Middle frontal gyrus (tissue), 1 donor: ENCODE measurements at regions not wholly inside any gene's neighbourhood (a gene's known extent, or its start where the extent isn't known, plus 50 kb on each side); places are given as distances from the start of the nearest gene placed in this dataset.
"Not testable (repeated sequence)": the region's sequence is repeated elsewhere in the genome, so short reads cannot be mapped to it uniquely, and the experiment has no call there.

Experiments
- DNase-seq: peaks from one replicate; pipeline ENCODE4 v3.0.0-alpha.2; 2015; ENCODE audit warnings: low spot score; ENCODE audit errors: extremely low spot score

DNA sequence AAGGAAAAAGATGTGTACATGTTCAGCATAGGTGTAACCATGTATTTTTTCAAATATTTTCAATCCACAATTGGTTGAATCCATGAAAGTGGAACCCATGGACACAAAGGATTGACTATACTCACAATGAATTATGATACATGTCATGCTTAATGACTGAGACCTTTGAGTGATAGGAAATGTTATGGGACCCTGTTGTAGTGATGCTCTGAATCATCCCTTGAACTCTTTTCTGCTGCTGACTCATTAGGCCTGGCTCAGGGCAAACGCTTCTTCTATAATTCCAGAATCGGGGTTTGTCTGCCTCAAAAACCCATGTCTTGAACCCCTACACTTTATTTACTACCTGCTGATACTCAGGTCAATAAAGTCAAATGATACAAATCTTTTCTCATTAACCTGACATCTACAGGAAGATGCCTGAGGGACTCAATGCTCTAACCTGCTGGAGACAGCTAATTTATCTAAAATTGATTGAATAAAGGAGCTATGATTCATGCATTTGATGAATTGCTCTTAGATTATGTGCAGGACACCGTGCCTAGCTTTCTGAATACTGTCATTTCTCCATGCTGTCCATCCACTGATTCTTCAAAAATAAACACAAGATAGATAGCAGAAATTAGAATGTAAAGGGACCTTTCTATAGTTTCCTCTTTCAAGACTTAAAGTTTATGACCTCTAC lies 260.1 kb downstream of the PRELID2 start:
- DNase-seq, result no peak

DNA sequence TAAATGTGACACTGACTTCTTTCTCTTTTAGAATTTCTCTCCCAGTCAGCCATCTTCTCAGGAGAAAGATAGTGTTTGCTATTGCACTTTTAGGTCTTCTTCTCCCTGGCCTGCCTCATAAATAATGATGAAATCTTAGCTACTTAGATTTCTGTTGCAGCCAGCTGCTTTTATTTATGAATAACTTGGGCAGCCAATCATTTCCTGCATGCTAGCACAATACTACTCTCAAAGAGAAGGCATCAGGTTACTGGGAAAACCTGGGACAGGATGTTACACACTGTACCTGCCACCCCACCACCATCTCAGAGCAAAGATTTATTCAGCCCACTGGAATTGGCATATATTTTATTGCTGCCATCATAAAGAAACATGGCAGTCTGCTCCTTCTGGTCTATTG lies 266.6 kb downstream of the PRELID2 start:
- no peak for DNase-seq

DNA sequence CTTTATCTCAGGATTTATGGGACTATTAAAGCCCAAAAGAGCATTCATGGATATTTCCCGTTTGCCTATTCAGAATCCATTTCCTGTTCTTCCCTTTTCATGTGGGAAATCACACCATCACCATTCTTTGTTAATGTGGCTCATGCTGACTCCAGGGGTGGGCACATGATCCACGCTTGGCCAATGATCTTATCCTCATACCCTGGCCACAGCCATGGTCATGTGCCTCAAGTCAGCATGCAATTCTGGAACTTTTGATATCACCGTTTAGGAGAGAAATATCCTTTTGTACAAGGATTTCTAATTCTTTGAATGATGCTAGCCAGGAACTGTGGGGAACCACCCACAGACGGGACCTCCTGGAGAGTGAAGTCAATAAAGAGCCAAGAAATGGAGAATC lies 272.2 kb downstream of the PRELID2 start:
- no peak for DNase-seq

DNA sequence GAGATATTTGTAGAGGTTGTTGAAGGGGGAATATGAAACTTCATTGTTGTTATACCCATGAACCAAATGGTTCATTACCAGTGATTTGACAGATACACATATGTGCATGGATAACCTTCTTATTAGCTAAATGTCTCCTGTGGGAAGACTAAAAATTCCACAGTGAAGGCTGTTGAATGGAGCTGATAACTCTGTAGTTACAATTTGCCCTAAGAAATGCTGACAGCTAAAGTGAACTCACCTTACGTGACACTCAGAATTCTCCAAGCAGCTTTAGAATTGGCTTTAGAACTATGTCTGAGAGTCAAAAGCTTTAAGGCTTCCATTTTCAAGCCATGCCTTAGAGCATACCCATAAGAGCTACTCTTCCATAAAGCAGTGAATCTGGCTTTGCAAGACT lies 276.9 kb downstream of the PRELID2 start:
- DNase-seq, result no peak

DNA sequence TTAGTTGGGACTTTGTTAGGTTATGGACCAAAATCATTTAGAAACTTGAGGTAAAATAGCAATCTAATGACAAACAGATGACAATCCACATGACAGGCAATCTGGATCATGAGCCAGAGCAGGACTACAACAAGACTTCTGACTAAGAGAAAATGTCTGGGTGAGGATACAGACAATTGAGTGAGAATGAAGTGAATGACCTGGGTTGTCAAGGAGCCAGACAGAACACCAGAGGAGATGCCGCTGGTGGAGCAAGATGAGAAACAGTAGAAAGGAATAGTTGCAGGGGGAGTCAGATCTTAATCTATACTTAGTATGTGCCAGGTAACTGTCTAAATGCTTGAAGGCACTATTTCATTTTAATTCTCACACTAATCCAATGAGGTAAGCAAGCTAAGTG lies 277.8 kb downstream of the PRELID2 start:
- DNase-seq, result no peak

DNA sequence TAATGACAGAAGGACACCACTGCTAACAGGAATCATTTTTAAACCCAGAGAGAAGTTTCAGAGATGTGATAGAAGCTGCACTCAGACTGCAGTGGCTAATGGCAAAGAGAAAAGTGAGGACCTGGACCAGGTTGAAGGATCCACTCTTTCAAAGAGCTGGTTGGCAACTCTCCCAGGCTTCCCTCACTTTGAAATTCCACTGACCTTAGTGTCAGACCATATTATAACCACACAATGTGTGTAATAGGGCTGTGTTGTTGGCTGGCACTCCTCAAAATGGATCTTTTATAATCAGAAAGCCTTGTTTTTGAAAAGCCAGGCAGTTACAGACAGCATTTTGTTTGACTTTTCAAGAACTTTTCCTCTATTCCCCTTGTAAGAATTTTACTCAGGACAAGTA lies 280.7 kb downstream of the PRELID2 start:
- DNase-seq, result no peak

DNA sequence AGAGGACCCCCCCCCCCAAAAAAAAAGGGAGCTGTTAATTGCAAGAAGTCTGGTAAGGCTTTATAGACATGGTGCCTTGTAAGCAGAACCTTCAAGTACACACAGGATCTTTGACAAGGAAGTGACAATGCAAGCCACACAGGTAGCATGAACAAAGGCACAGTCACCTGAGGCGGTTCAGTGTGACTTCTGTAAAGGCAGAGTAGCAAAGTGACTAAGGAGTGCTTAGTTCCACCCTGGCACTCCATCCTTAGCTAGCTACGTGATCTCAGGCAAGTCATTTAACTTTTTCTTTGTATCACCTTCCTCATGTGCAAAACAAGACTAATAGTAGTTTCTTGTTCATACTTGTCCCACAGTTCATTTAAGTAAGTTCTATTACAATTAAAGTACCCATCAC lies 282.0 kb downstream of the PRELID2 start:
- no peak for DNase-seq

DNA sequence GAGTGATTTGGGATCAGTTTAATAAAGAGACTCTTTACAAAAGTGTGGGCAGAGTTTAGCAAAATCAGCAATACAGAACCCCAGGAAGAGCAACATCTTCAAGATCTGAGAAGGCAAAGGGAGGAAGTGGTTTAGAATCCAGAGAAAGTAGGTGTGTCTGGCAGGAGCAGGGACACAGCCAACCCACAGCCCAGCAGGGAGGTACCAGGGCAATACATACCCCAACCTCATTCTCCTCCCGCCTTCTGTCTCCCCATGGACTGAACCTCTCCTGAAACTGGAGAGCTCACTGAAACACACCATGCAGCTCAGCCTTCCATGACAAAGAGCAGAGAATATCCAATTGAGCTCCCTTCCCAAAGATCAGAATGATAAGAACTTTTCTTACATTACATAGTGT lies 283.4 kb downstream of the PRELID2 start:
- DNase-seq, result no peak

DNA sequence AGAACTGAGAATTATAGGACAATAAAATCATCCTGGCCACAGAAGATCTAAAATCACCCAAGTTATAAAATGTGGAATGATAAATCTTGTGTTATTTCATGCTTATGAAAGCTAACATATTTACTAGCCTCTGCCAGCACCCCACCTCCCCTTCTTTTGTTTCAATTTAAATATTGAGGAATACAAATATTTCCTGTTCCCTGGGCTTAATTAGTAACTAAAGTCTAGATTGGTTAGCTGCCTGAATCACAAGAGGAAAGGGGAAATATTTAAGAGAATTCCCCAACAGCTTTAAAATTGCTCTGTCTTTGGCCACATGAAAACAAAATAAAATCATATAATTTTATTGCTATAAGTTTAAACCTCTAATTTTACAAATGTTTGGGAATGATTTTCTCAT lies 287.0 kb downstream of the PRELID2 start:
- DNase-seq, result no peak

DNA sequence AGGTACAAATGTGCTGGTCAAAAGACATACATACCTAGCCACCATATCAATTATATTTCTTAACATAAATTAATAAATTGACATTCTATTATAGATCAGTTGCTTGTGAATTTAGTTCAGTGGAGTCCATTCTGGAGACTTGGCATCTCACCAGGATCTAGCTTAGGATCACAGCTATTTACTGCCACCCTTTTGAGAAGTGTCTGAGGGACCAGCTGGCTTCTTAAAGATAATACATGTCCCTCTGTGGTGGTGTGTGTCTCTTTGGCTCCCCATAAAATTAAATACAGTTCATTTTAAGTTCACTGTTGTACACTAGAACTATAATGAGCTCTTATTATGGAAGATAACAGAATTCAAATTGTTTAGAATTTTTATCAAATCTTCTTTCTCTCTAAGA lies 290.7 kb downstream of the PRELID2 start:
- no peak for DNase-seq

DNA sequence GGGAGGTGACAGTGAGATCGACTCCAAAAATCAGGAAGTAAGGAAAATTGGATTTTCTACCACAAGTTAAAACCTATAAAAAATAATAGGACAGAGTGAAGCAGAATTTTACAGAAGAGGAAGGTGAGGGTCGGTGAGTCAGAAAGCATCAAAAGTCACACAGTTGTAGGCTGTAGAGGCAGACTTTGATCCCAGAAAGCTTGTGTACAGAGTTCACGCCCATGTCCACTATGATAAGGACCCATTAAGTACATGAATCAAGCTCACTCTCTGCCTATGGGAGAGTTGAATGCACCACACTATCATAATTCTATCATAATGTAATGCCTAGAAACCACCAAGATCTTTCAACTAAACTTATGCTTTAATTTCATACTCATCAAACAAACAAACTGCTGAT lies 291.2 kb downstream of the PRELID2 start:
- DNase-seq, result no peak

DNA sequence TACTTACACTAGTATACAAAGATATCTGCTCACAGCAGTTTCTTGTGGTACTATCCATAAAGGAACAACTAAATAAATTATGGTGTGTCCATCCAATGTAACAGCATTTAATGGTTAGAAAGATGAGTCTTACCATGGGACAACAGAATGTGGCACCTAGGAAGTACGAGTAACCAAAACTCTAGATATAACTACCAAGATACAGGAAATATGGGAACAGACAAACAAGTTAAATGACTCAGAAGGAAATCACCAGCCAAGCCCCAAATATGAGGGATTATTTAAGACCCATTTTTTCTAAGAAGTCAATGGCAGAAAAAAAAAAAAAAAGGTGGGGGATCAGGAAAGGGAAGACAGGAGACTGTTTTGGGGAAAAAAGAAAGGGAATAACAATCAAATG lies 294.8 kb downstream of the PRELID2 start:
- DNase-seq, result no peak

DNA sequence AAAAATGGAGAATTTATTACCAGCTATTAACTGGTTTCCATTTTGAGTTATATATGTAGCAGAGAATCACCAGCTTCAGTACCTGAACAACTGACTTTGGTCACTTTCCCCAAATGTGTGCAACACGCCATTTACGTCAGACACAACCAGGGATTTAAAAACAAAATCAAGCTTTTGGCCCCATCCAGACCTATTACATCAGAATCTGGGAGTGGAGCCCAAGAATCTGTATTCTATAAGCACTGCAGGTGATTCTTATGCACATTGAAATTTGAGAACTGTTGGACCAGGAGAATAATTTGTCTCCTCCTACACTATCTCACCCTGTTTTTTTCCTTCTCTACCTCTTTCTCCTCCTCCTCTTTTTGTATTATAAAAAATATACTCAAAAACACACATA lies 295.9 kb downstream of the PRELID2 start:
- DNase-seq, result no peak

DNA sequence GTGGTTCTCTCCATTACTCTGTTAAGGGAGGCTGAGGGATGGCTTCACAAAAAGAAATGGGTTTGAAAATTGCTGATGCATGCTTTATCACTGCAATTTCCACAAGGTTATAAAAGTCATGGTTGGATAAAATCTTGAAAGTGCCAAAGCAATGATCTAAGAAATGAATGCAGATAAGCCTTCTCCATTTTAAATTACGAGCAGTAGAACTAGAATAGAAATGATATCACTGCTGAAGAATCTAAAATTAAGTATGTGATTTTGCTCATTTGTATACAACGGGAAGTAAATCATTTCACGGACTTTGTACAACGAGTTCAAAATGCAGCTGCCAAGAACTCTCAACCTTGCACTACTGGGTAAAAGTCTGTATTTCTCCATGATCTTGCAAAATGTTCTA lies 299.0 kb downstream of the PRELID2 start:
- no peak for DNase-seq

DNA sequence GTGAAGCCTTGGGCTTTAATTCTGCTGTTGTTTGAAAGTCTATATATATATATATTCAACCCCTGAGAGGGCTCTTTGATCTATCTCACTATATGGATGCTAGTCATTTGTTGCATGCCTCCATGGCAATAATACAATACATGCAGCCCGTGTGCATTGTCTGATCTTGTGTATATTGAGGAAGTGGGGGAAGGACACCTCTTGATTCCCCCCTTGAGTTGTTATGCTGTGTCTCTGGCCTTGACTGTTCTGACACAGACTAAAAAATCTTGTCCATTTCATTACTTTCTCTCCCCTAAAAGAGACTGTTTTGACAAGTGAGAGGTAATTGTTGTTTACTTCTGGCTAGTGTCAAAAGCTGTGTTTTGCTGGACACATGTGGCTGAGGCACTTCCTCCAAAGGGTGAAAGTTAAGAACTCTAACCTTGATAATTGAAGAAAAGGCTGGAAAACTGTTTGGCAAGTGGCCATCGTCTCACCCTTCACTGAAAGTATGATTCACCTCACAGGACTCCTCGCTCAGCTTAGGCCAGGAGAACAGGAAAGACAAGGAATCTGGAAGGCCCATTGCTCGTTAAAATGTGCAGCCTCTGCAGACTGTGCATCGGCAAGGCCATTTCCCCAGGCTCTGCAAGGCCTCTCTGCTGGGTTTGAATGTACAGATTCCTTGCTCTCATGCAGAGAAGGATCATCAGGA lies 304.0 kb downstream of the PRELID2 start:
- DNase-seq, result no peak

DNA sequence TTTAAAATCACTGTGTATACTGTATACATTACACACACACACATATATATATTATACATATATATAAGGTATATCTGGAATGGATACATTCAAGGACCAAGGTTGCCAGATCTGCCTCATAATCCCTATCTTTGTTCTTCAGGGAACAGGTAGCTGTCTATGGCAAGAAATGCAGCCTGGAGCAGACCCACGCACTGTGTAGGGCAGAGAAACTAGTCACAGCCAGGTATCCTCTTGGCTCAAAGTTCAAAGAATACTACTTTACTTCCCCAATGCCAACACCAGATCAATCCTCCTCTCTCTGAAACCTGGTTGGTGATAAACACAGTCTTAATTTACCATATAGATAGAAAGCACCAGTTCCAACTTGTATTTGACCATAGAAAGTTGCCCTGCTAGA lies 313.6 kb downstream of the PRELID2 start:
- DNase-seq, result no peak

DNA sequence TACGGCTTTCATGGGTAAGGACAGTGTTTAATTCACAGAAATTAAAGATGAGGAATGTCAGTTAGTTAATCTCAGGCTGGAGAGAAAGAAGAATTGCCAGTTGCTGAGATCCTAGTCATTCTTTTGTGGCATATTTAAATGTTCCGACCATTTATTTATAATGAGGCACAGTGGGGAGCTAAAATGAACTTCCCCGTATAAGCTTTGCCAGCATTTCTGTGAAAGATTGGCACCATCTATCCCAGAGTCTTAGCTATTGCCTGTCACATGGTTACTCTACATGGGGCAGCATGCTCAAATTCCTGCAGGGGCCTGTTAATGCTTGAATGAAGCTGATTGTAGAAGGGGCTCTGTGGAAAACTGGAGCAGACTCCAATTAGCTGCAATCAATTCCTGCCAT lies 314.1 kb downstream of the PRELID2 start:
- no peak for DNase-seq

DNA sequence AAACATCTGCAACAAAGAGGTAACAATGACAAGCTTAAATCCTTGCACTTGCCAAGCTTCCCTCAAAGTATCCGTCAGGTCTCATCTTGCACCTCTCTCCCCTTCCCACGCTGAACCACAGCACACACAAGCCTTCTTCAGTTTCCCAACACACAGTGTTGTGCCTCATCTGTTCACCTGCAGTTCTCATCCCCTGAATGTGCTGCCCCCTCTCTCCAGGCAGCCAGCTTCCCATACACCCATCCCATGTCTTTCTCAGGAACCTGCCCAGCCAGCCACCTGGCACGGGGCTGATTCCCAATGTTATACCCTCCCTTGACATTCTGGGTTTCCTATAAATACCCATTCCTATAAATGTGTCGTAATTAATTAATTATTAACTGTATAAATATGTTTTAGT lies 314.8 kb downstream of the PRELID2 start:
- no peak for DNase-seq

DNA sequence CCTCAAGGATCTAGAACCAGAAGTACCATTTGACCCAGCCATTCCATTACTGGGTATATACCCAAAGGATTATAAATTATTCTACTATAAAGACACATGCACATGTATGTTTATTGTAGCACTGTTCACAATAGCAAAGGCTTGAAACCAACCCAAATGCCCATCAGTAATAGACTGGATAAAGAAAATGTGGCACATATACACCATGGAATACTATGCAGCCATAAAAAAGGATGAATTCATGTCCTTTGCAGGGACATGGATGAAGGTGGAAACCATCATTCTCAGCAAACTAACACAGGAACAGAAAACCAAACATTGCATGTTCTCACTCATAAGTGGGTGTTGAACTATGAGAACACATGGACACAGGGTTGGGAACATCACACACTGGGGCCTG lies 317.6 kb downstream of the PRELID2 start:
- DNase-seq, result not testable (repeated sequence)

DNA sequence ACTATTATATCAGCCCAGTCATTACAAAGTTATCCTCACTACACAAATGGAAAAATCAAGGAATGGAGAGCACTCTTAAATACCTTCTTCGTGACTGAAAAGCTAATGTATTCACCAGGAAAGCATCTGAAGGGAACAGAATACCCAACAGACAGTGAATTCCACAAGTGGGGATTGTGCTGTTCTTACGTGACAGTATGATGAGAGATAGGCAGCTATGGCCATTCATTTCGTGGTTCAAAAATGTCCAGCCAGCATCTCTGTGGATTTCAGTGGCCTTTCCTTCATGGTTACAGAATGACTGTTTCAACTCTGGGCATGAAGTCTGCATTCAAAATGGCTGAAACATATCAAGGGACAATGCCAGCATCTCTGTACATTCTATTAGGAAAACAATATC lies 323.8 kb downstream of the PRELID2 start:
- DNase-seq, result no peak

DNA sequence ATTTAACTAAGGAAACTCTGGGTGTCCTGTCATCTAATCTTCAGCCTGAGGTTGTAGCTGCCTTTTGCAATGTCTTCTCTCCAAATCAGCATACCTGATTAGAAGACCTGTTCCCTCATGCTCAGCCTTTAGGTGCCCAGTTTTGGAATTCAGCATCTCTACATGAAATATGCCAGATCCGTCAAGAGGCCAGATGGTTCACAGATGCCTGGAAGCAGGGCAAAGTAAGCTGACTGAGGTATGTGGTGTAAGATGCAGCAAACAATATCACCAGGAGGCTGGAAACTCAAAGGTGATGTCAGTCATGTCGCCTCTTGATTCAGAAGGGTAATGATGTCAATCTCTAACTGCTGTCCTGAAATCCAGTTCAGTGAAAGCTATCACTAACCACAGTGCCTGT lies 324.4 kb downstream of the PRELID2 start:
- no peak for DNase-seq

DNA sequence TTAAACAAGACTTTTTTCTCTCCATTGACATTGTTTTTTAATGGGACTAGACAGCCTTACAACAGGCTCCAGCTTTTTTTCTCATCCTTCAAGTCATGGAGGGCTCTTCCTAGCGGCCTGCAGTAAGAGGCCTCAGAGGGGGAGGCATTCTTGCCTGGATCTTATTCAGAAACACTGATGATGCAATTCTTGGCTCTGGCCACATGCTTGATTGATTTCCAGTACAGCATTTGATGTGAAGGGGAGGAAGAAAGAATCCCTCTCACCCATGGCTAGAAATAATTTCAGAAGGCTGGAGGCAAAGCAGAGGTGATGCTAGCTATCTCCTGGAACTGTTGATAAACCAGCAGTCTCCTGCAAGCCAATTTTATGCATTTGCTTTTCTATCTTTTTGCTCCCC lies 324.8 kb downstream of the PRELID2 start:
- no peak for DNase-seq

DNA sequence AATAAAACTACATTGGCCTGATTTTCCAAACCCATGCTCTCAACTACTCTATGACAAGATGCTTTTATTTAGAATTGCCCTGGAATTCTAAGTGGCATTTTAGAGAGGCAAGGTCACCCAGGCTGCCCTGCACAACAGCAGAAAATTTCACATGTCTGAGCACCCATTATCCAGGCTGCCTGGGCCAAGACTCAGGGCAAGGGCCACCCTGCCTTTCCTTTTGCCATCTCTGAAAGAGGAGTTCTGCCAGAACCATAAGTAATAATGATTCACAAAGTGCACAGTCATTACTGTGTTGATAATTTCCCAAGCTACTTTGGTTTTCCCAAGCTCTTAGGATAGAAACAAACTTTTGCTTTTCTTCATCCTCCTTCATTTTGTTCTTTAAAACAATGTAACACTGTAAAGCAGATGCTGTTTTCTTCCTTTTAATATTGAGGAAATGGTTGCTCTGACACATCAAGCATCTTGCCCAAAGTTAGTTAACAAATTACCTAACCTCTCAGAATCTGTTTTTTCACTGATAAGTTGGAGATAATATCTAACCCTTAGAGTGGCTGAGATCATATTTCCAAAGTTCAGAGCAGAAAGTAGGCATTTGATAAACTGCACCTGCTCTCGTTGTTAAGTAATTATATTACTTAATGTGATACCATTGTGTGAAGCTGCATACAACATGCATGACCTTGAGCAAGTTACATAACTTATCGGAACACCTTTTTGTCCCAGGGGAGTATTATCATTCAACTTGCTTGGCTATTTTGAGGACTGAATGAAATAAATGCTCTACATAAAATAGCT lies 325.6 kb downstream of the PRELID2 start:
- DNase-seq, result no peak
